NCI-H446 (cell line): ENCODE measurements at regions not wholly inside any gene's neighbourhood (a gene's known extent, or its start where the extent isn't known, plus 50 kb on each side); places are given as distances from the start of the nearest gene placed in this dataset.

Experiments used
- DNase-seq, 2 experiments: peaks; one replicate each; lab custom pipeline; 2025; lab: John Stamatoyannopoulos, UW

- no peak for DNase-seq
These were observed 271.5 kb upstream of the COL8A1 start for GRCh38 chr3:99366663-99367429.

GRCh38 chr3:99365979-99366378 lies 272.4 kb upstream of the COL8A1 start:
- DNase-seq = no peak

GRCh38 chr3:99365396-99365795 lies 273.0 kb upstream of the COL8A1 start:
- DNase-seq = no peak

GRCh38 chr3:99357131-99357530 lies 281.3 kb upstream of the COL8A1 start:
- no peak for DNase-seq

GRCh38 chr3:99356696-99357095 lies 281.7 kb upstream of the COL8A1 start:
- DNase-seq = no peak

- no peak for DNase-seq
These were observed 282.9 kb upstream of the COL8A1 start for GRCh38 chr3:99355465-99355864.

GRCh38 chr3:99352811-99353210 lies 285.6 kb upstream of the COL8A1 start:
- DNase-seq = no peak

GRCh38 chr3:99351122-99351521 lies 287.3 kb upstream of the COL8A1 start:
- no peak for DNase-seq

- no peak for DNase-seq
These were observed 289.9 kb upstream of the COL8A1 start for GRCh38 chr3:99348451-99348850.

GRCh38 chr3:99344216-99344615 lies 294.2 kb upstream of the COL8A1 start:
- no peak for DNase-seq

GRCh38 chr3:99342383-99342782 lies 296.0 kb upstream of the COL8A1 start:
- no peak for DNase-seq

GRCh38 chr3:99339222-99339621 lies 299.2 kb upstream of the COL8A1 start:
- DNase-seq = no peak

- DNase-seq = no peak
These were observed 305.7 kb upstream of the COL8A1 start for GRCh38 chr3:99332718-99333117.

GRCh38 chr3:99332276-99332675 lies 306.1 kb upstream of the COL8A1 start:
- DNase-seq = no peak

GRCh38 chr3:99330924-99331532 lies 307.4 kb upstream of the COL8A1 start:
- no peak for DNase-seq

GRCh38 chr3:99330281-99330680 lies 308.1 kb upstream of the COL8A1 start:
- no peak for DNase-seq

GRCh38 chr3:99325402-99325801 lies 313.0 kb upstream of the COL8A1 start:
- DNase-seq = no peak

- no peak for DNase-seq
These were observed 313.7 kb upstream of the COL8A1 start for GRCh38 chr3:99324636-99325203.

- no peak for DNase-seq
These were observed 314.5 kb upstream of the COL8A1 start for GRCh38 chr3:99323940-99324339.

- no peak for DNase-seq
These were observed 315.8 kb upstream of the COL8A1 start for GRCh38 chr3:99322551-99322950.

- DNase-seq = no peak
These were observed 317.1 kb upstream of the COL8A1 start for GRCh38 chr3:99321261-99321660.

GRCh38 chr3:99319961-99320360 lies 318.4 kb upstream of the COL8A1 start:
- no peak for DNase-seq

GRCh38 chr3:99319450-99319849 lies 318.9 kb upstream of the COL8A1 start:
- no peak for DNase-seq
